Neural progenitor cell (in vitro differentiated cells): ENCODE measurements at regions not wholly inside any gene's neighbourhood (a gene's known extent, or its start where the extent isn't known, plus 50 kb on each side); places are given as distances from the start of the nearest gene placed in this dataset.

ENCODE experiments used
- CTCF ChIP-seq: fragments of 200-600 bp; sonication (generic); IDR thresholded peaks from 2 replicates; pipeline ENCODE4 v1.5.1; 2017; ENCODE audit warnings: antibody characterized with exemption, mild to moderate bottlenecking
- EZH2 ChIP-seq: fragments of 200-600 bp; sonication (generic); IDR thresholded peaks from 2 replicates; pipeline ENCODE4 v1.6.1; 2017; ENCODE audit warnings: antibody characterized with exemption, mild to moderate bottlenecking, moderate library complexity
- EZH2phosphoT487 ChIP-seq: fragments of 200-600 bp; sonication (generic); IDR thresholded peaks from 2 replicates; pipeline ENCODE4 v1.6.1; 2017; ENCODE audit warnings: antibody characterized with exemption

GRCh38 chr18:24935008-24935407 is 417.0 kb downstream of the ZNF521 start:
- no peak for TF ChIP-seq CTCF
- no peak for TF ChIP-seq EZH2
- TF ChIP-seq EZH2phosphoT487 = no peak
